ENCODE measurements at regions not wholly inside any gene's neighbourhood (a gene's known extent, or its start where the extent isn't known, plus 50 kb on each side); places are given as distances from the start of the nearest gene placed in this dataset.

DNA sequence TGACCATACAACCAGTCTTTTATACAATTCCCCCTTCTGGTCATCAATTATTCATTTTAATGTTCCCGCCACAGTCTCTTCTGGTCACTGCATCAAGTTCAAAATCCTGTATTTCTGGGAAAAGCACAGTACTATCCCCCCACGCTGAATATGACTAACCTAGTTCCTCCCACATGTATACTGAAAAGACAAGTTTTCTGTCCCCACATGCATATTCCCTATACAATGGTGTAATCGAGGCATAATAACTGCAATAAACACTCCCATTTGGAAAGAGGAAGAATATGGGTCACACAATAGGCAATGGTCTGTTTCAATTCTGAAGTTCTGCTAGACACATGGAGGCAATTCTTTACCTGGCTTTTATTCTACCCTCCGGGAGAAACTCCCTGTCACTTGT, 344.9 kb downstream of the EFNA5 start:
- H3K9me3 ChIP-seq = no peaks in the 10 kb centered on the region
- DNase-seq (ENCODE audit: low spot score) = no peak
- no peak overlapping the region for H3K4me3 ChIP-seq
- TF ChIP-seq CTCF (IDR thresholded peaks at IDR 0.05) (no peak), POLR2A (IDR thresholded peaks at IDR 0.05) (no peak), POLR2AphosphoS5 (IDR thresholded peaks at IDR 0.05) (no peak)
- intact Hi-C loops (cut with DNase I) = no loop called here
- 96% methylated on average over 4 of the region's 4 CpGs for WGBS
- no peaks in the 10 kb centered on the region for H3K36me3 ChIP-seq
- no peaks in the 10 kb centered on the region for H3K27me3 ChIP-seq (replicated peaks; ENCODE audit: insufficient read depth)
- H3K4me1 ChIP-seq (replicated peaks) = no peaks in the 10 kb centered on the region
- no peak overlapping the region for H3K27ac ChIP-seq

GRCh38 chr5:107324809-107325208, 345.9 kb downstream of the EFNA5 start:
- no peak overlapping the region for H3K4me3 ChIP-seq

DNA sequence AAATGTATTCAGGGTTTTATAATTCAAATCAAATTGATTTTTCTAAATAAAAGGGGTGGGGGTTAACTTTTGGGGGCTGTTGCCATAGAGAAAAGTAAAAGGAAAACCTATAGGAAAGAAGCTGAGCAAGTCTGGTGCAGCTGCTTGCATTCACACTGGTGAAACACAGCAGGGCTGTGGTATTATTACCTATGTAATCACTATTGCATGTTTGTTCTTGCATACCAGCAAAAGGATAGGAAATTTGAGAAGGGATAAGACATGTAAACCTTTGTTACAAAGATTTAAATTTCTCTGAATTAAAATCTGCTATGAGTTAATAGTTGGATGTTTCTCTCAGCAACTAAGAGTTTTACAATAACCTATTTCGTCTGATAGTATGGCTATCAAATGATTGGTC, 346.7 kb downstream of the EFNA5 start:
- Histone ChIP-seq H3K27me3 (replicated peaks; ENCODE audit: insufficient read depth) (no peaks in the 10 kb centered on the region), H3K36me3 (no peaks in the 10 kb centered on the region), H3K4me1 (replicated peaks) (no peaks in the 10 kb centered on the region), H3K9me3 (no peaks in the 10 kb centered on the region), H3K4me3 (no peak overlapping the region), H3K27ac (no peak overlapping the region)
- TF ChIP-seq POLR2AphosphoS5 (IDR thresholded peaks at IDR 0.05) (no peak), CTCF (IDR thresholded peaks at IDR 0.05) (no peak), POLR2A (IDR thresholded peaks at IDR 0.05) (no peak)
- intact Hi-C loops (cut with DNase I) = no loop called here
- 91% methylated on average over 1 of the region's 1 CpG for WGBS
- no peak for DNase-seq (ENCODE audit: low spot score)

More at GRCh38 chr5:107324809-107325208, 345.9 kb downstream of the EFNA5 start:
- intact Hi-C loops (cut with DNase I) = no loop called here
- Histone ChIP-seq H3K4me1 (replicated peaks) (no peaks in the 10 kb centered on the region), H3K27ac (no peak overlapping the region), H3K9me3 (no peaks in the 10 kb centered on the region), H3K27me3 (replicated peaks; ENCODE audit: insufficient read depth) (no peaks in the 10 kb centered on the region), H3K36me3 (no peaks in the 10 kb centered on the region)
- TF ChIP-seq POLR2A (IDR thresholded peaks at IDR 0.05) (no peak), CTCF (IDR thresholded peaks at IDR 0.05) (no peak), POLR2AphosphoS5 (IDR thresholded peaks at IDR 0.05) (no peak)
- no peak for DNase-seq (ENCODE audit: low spot score)

- DNase-seq (ENCODE audit: low spot score) = no peak
- no peaks in the 10 kb centered on the region for H3K9me3 ChIP-seq
- 84% methylated on average over 6 of the region's 6 CpGs for WGBS
- H3K4me1 ChIP-seq (replicated peaks) = no peaks in the 10 kb centered on the region
- no peaks in the 10 kb centered on the region for H3K36me3 ChIP-seq
- intact Hi-C loops (cut with DNase I) = no loop called here
- no peak overlapping the region for H3K4me3 ChIP-seq
- H3K27ac ChIP-seq = no peak overlapping the region
- TF ChIP-seq CTCF (IDR thresholded peaks at IDR 0.05) = no peak
- TF ChIP-seq POLR2AphosphoS5 (IDR thresholded peaks at IDR 0.05) = no peak
- no peak for TF ChIP-seq POLR2A (IDR thresholded peaks at IDR 0.05)
- H3K27me3 ChIP-seq (replicated peaks; ENCODE audit: insufficient read depth) = no peaks in the 10 kb centered on the region
Observed at GRCh38 chr5:107323536-107323935, 347.2 kb downstream of the EFNA5 start.

GRCh38 chr5:107322936-107323335, 347.8 kb downstream of the EFNA5 start:
- H3K27me3 ChIP-seq (replicated peaks; ENCODE audit: insufficient read depth) = no peaks in the 10 kb centered on the region
- no peaks in the 10 kb centered on the region for H3K4me1 ChIP-seq (replicated peaks)
- H3K4me3 ChIP-seq = no peak overlapping the region
- no peaks in the 10 kb centered on the region for H3K9me3 ChIP-seq
- no peaks in the 10 kb centered on the region for H3K36me3 ChIP-seq
- no peak for DNase-seq (ENCODE audit: low spot score)
- H3K27ac ChIP-seq = no peak overlapping the region
- no peak for TF ChIP-seq CTCF (IDR thresholded peaks at IDR 0.05)
- WGBS = 87% methylated on average over 5 of the region's 5 CpGs
- intact Hi-C loops (cut with DNase I) = no loop called here
